GM15510 (cell line): ENCODE measurements at regions not wholly inside any gene's neighbourhood (a gene's known extent, or its start where the extent isn't known, plus 50 kb on each side); places are given as distances from the start of the nearest gene placed in this dataset.

Source experiments
- POLR2A ChIP-seq: IDR thresholded peaks from 3 replicates; pipeline ENCODE4 v1.6.1; 2011; ENCODE audit warnings: borderline replicate concordance; ENCODE audit not compliant: insufficient read length; ENCODE audit errors: extremely low read depth

DNA sequence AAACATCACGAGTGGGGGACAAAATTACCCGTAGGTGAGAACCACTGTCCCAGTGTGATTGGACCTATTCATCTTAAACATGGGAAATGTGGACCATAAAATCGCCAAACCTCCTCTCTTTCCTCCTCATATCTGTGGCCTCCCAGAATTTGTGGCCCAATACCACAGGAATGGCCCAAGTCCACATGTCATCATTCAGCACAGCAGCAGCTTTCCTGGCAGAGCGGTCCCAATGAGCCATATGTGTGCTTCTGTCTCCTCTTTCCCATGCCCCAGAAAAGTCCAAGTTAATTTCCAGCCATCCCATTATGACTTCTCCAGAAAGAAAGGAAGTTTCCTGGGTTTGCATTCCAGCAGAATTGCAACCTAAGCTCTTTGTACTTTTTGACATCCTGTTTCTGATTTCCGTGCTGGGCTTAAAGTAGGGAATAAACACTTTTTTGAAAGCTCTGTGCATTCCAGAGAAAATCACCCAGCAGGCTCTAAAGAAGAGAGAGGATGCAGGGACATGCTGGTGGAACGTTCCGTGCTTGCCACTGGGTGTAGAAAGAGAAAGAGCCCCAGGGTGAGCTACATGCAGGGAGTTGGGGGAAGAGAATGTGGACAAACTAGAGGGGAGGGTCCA lies 259.4 kb upstream of the PROK2 start:
- no peak for TF ChIP-seq POLR2A

DNA sequence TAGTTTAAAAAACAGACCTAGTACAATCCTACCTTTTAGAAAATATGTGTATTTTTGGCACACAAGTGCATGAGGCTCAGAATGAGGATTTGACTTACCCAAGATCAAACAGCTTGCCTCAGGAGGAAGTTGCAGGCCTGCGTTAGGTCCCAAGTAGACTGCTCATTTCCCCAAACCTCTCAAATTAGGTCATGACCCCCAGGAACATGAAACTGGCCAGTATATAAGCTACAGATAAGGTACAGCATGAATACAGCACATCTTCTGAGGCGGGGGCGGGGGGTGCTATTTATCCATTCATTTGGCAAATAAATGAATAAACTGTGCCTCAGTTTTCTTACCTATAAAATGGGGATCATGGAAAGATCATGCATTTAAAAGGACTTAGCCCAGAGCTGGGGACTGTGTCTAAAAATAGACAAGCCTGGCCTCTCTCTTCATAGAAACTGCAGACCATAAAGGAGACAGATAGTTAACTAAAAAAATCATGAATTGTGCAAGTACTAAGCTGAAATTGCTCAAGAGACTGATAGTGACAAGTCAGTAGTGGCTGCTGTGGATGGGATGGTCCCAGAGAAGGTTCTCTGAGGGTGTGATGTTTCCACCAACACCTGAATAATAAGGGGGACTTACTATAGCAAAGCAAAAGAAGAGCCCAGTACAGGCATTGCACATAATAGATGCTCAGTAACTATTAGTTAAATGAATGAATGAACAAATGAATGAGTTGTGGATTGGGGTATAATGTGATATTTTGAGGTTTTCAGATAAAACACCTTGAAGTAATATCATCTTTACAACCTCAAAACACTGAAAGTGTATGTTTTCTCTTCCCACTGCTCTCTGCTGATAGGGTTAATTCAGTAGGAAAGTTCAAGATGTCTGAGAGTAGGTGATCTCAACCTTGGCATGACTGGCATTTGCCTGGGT lies 258.5 kb upstream of the PROK2 start:
- TF ChIP-seq POLR2A: no peak

DNA sequence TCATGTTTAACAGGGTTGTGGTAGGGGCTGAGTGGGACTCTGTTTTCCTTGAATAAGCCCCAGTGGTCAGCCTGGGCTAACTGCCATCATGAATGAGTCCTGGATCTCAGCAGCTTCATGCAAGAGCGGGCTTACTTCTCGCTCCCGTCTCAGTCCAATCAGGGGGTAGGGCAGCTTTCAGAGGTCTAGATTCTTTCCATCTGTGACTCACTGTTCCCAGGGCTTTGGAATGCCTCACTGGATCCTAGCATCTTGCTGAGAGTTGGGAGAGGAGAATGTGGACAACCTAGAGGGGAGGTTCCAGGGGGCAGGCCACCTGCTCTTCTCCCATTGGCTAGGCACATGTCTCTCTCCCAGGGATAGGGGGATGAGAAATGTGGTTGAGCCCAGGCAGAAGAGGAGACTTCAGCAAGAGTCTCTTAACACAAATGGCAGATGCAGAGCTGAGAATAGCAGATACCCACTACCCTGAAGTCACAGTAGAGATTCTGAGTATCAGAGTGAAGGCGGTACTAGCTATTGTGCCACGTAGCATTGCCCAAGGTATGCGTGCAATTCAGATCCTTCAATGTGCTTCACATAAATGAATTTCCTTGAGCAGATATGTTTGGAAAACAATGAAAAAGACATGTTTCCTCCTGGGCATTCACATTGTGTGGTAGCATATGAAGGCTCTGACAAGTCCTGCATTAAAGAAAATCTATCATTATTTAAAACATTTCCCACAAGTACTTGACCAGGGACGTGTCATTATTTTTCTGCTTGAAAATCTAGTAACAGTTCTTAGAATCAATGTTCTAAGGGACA lies 257.7 kb upstream of the PROK2 start:
- no peak for TF ChIP-seq POLR2A

DNA sequence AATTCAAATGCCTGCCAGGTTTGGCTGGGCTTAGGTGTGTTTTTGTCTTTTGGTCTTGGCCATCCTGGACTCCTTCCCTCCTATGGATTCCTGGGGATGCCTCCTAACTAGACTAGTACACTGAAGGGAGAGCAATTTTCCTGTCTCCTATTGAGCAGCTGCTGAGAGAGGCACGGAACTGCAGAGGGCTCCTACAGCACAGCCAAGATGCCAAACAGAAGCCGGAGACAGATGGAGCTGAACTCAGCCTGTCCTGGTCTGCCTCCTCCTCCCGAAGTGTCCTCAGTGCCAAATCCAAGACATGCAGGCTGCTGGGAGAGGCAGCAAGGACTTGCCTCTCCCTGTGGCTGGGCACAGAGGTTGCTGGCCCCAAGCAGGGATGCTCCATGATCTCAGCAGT lies 256.6 kb upstream of the PROK2 start:
- no peak for TF ChIP-seq POLR2A

GRCh38 chr3:72041076-72041475 lies 256.1 kb upstream of the PROK2 start:
- TF ChIP-seq POLR2A: no peak

- TF ChIP-seq POLR2A: no peak
Measured at GRCh38 chr3:72039677-72040076, 254.7 kb upstream of the PROK2 start.

- TF ChIP-seq POLR2A: no peak
Measured at GRCh38 chr3:72036899-72037298, 252.0 kb upstream of the PROK2 start.

DNA sequence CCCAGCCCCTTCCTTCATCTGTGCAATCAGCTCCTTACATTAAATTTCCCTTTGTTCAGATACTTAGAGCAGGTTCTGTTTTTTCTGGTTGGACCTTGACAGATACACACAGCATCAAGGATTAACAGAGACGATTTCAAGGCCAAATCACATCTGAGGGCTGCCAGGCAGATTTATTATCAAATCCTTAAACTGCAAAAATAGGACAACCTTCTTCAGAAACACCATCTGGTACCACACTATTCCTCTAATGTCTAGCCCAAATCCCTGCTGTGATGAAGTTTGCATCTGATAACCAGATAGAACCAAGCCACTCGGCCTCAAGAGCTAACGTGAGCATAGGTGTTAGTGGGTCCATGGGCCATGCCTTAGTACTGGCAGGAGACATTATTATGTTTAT lies 250.7 kb upstream of the PROK2 start:
- no peak for TF ChIP-seq POLR2A

- TF ChIP-seq POLR2A: no peak
Measured at GRCh38 chr3:72034986-72035385, 250.0 kb upstream of the PROK2 start.

GRCh38 chr3:72033666-72034428 lies 248.9 kb upstream of the PROK2 start:
- TF ChIP-seq POLR2A: no peak

- TF ChIP-seq POLR2A: no peak
Measured at GRCh38 chr3:72032441-72033135, 247.6 kb upstream of the PROK2 start.

- no peak for TF ChIP-seq POLR2A
Measured at GRCh38 chr3:72031581-72031980, 246.6 kb upstream of the PROK2 start.

DNA sequence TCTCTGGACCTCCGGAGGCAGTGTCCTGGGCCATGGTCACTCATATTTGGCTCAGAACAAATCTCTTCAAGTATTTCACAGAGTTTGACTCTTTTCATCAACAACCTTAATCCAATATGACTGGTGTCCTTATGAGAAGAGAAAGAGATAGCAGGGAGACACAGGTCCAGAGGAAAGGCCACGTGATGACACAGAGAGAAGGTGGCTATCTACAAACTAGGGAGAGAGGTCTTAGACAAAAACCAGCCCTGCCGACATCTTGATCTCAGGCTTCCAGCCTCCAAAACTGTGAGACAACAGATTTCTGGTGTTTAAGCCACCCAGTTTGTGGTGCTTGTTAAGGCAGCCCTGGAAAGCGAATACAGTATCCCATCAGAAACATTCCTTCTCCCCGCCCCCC lies 237.1 kb upstream of the PROK2 start:
- no peak for TF ChIP-seq POLR2A

DNA sequence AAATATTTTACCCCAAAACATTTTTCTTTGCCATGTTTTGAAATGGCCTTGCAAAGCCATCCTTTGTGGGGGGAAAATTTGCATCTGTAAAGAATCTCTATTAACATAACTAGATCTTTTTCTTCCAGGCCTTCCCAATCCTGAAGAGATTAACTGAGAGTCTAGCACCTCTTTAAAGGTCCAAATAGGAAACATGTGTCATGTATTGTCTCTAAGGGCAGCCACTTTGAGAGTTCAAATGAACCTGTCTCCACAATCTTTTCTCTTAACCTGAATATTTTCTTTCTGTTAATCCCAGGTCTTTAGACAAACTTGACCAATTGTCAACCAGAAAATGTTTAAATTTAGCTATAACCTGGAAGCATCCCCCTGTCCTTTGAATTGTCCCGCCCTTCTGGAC lies 236.6 kb upstream of the PROK2 start:
- no peak for TF ChIP-seq POLR2A
